GM06990 (cell line): ENCODE measurements at regions not wholly inside any gene's neighbourhood (a gene's known extent, or its start where the extent isn't known, plus 50 kb on each side); places are given as distances from the start of the nearest gene placed in this dataset.
"Not testable (repeated sequence)": the region's sequence is repeated elsewhere in the genome, so short reads cannot be mapped to it uniquely, and the experiment has no call there.

Source experiments
- DNase-seq: peaks from one replicate; pipeline ENCODE4 v3.0.0-alpha.2; 2011; ENCODE audit not compliant: insufficient read length; ENCODE audit errors: extremely low read depth
- H3K27me3 ChIP-seq: replicated peaks from 2 replicates; pipeline ENCODE4 v1.6.0; 2011; ENCODE audit warnings: low read length; ENCODE audit not compliant: control insufficient read depth, insufficient read depth
- H3K36me3 ChIP-seq: 2 replicates; pipeline ENCODE4 v1.5.1; 2011; ENCODE audit warnings: low read length; ENCODE audit not compliant: control insufficient read depth, insufficient read depth
- H3K4me3 ChIP-seq: replicated peaks from 2 replicates; pipeline ENCODE4 v1.5.1; 2011; ENCODE audit warnings: low read depth, mild to moderate bottlenecking, control low read depth, low read length
- CTCF ChIP-seq: IDR thresholded peaks from 2 replicates; pipeline ENCODE4 v1.5.1; 2011; ENCODE audit warnings: low read length, control low read depth, mild to moderate bottlenecking, inconsistent platforms; ENCODE audit not compliant: insufficient read depth, poor library complexity, severe bottlenecking

DNA sequence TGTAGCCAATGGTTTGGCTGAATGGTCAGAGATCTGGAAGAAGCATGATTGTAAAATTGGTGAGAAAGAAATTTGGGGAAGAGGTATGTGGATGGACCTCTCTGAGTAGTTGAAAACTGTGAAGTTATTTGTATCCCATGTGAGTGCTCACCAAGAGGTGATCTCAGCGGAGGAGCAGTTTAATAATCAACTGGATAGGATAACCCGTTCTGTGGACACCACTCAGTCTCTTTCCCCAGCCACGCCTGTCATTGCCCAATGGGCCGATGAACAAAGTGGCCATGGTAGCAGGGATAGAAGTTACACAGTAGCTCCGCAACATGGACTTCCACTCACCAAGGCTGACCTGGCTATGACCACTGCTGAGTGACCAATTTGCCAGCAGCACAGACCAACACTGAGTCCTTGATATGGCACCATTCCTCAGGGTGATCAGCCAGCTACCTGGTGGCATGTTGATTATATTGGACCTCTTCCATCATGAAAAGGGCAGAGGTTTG lies 257.4 kb upstream of the ATXN7L3B start:
- H3K4me3 ChIP-seq: no peak overlapping the region
- no peaks in the 10 kb centered on the region for H3K27me3 ChIP-seq
- H3K36me3 ChIP-seq: no peaks in the 10 kb centered on the region
- DNase-seq: no peak
- no peak for TF ChIP-seq CTCF

DNA sequence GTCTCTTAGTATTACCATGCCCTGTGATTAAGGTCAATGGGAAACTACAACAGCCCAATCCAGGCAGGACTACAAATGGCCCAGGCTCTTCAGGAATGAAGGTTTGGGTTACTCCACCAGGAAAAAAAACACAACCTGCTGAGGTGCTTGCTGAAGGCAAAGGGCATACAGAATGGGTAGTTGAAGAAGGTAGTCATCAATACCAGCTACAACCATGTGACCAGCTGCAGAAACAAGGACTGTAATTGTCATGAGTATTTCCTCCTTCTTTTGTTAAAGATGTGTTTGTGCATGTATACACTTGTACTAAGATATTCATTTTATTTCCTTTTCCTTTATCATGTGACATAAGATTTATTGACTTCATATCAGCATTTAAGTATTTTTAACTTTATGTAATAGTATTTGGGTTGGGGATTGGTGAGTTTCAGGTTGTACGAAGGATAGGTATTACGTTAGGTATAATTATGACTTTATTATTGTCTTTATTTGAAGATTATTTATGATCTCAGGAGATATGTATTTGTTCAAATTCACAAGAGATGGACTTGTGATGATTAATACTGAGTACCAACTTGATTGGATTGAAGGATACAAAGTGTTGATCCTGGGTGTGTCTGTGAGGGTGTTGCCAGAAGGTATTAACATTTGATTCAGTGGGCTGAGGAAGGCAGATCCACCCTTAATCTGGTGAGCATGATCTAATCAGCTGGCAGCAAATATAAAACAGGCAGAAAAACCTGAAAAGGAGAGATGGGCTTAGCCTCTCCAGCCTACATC lies 256.0 kb upstream of the ATXN7L3B start:
- not testable (repeated sequence) for H3K4me3 ChIP-seq, DNase-seq, H3K27me3 ChIP-seq, H3K36me3 ChIP-seq

GRCh38 chr12:74283646-74284045 lies 254.0 kb upstream of the ATXN7L3B start:
- DNase-seq: no peak
- Histone ChIP-seq H3K36me3 (no peaks in the 10 kb centered on the region), H3K27me3 (no peaks in the 10 kb centered on the region), H3K4me3 (no peak overlapping the region)
- TF ChIP-seq CTCF: no peak

DNA sequence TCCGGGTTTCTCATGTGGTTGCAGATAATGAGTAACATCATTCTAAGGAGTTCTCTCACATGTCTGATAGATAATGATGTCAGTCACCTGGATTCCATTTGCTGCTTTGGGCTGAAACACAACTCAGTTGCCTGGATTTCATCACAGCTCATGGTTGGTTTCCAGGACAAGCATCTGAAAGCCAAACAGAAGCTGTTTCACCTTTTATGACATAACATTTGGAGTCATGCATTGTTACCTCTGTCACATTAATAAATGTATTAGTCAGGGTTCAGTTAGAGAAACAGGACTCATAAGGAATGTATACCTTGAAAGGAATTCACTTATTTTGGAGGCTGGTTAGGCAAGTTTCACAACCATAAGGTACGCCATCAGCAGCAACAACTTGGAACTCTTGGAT lies 251.9 kb upstream of the ATXN7L3B start:
- no peaks in the 10 kb centered on the region for H3K27me3 ChIP-seq
- H3K36me3 ChIP-seq: no peaks in the 10 kb centered on the region
- no peak for TF ChIP-seq CTCF
- no peak overlapping the region for H3K4me3 ChIP-seq
- DNase-seq: no peak

GRCh38 chr12:74286254-74286653 lies 251.4 kb upstream of the ATXN7L3B start:
- TF ChIP-seq CTCF: no peak
- no peak overlapping the region for H3K4me3 ChIP-seq
- DNase-seq: no peak
- no peaks in the 10 kb centered on the region for H3K27me3 ChIP-seq
- H3K36me3 ChIP-seq: no peaks in the 10 kb centered on the region

- TF ChIP-seq CTCF: no peak
- H3K27me3 ChIP-seq: no peaks in the 10 kb centered on the region
- H3K4me3 ChIP-seq: no peak overlapping the region
- no peak for DNase-seq
- no peaks in the 10 kb centered on the region for H3K36me3 ChIP-seq
Measured at GRCh38 chr12:74292351-74293194, 245.1 kb upstream of the ATXN7L3B start.
